ENCODE measurements at regions not wholly inside any gene's neighbourhood (a gene's known extent, or its start where the extent isn't known, plus 50 kb on each side); places are given as distances from the start of the nearest gene placed in this dataset.
"Not testable (repeated sequence)": the region's sequence is repeated elsewhere in the genome, so short reads cannot be mapped to it uniquely, and the experiment has no call there.

GRCh38 chr21:28639737-28640136, 352.9 kb downstream of the LTN1 start:
- no peak for DNase-seq

- DNase-seq: no peak
These were observed 355.7 kb downstream of the LTN1 start for GRCh38 chr21:28636752-28637691.

GRCh38 chr21:28635541-28635940, 357.1 kb downstream of the LTN1 start:
- DNase-seq: no peak

- DNase-seq: no peak
These were observed 358.7 kb downstream of the LTN1 start for GRCh38 chr21:28633839-28634555.

GRCh38 chr21:28632755-28633408, 359.8 kb downstream of the LTN1 start:
- no peak for DNase-seq

- no peak for DNase-seq
These were observed 365.0 kb downstream of the LTN1 start for GRCh38 chr21:28627691-28628090.

GRCh38 chr21:28627261-28627660, 365.4 kb downstream of the LTN1 start:
- DNase-seq: no peak

GRCh38 chr21:28624626-28625025, 368.1 kb downstream of the LTN1 start:
- DNase-seq: no peak

- no peak for DNase-seq
These were observed 375.4 kb downstream of the LTN1 start for GRCh38 chr21:28617300-28617699.

- no peak for DNase-seq
These were observed 377.4 kb downstream of the LTN1 start for GRCh38 chr21:28615276-28615675.

- no peak for DNase-seq
These were observed 377.9 kb downstream of the LTN1 start for GRCh38 chr21:28614791-28615190.

- no peak for DNase-seq
These were observed 384.0 kb downstream of the LTN1 start for GRCh38 chr21:28608646-28609045.

GRCh38 chr21:28607545-28607944, 385.1 kb downstream of the LTN1 start:
- DNase-seq: no peak

GRCh38 chr21:28604946-28605537, 387.6 kb downstream of the LTN1 start:
- DNase-seq: no peak

GRCh38 chr21:28602546-28602945, 390.1 kb downstream of the LTN1 start:
- no peak for DNase-seq

- DNase-seq: no peak
These were observed 394.5 kb downstream of the LTN1 start for GRCh38 chr21:28598214-28598613.

GRCh38 chr21:28592205-28592865, 400.3 kb downstream of the LTN1 start:
- no peak for DNase-seq

GRCh38 chr21:28590676-28591075, 402.0 kb downstream of the LTN1 start:
- DNase-seq: no peak

- no peak for DNase-seq
These were observed 402.7 kb downstream of the LTN1 start for GRCh38 chr21:28590026-28590425.

GRCh38 chr21:28588997-28589396, 403.7 kb downstream of the LTN1 start:
- no peak for DNase-seq

GRCh38 chr21:28587748-28588147, 404.9 kb downstream of the LTN1 start:
- DNase-seq: no peak

- no peak for DNase-seq
These were observed 410.7 kb downstream of the LTN1 start for GRCh38 chr21:28581976-28582375.

- not testable (repeated sequence) for DNase-seq
These were observed 411.4 kb downstream of the LTN1 start for GRCh38 chr21:28581311-28581731.

All from NCI-H1417 (cell line).